DOHH2 (cell line): ENCODE measurements at regions not wholly inside any gene's neighbourhood (a gene's known extent, or its start where the extent isn't known, plus 50 kb on each side); places are given as distances from the start of the nearest gene placed in this dataset.

Source experiments
- H3F3A ChIP-seq: fragments of 200-600 bp; sonication (generic), shearing (Covaris generic); 2 replicates; pipeline ENCODE4 v1.6.0; 2016; ENCODE audit warnings: antibody characterized with exemption, mild to moderate bottlenecking; ENCODE audit not compliant: control insufficient read depth, insufficient read depth
- H3K27ac ChIP-seq: fragments of 200-600 bp; sonication (generic); 2 replicates; pipeline ENCODE4 v1.5.1; 2014; ENCODE audit warnings: low read depth, mild to moderate bottlenecking, low read length, moderate library complexity
- H3K27me3 ChIP-seq: fragments of 200-600 bp; sonication (generic); 2 replicates; pipeline ENCODE4 v1.6.1; 2014; ENCODE audit warnings: mild to moderate bottlenecking, low read length, mixed read lengths; ENCODE audit not compliant: control insufficient read depth
- H3K36me3 ChIP-seq: fragments of 200-600 bp; sonication (generic); 2 replicates; pipeline ENCODE4 v1.6.1; 2014; ENCODE audit warnings: mild to moderate bottlenecking, low read length, moderate library complexity, mixed read lengths; ENCODE audit not compliant: control insufficient read depth
- H3K4me1 ChIP-seq: fragments of 200-600 bp; sonication (generic); 2 replicates; pipeline ENCODE4 v1.6.1; 2014; ENCODE audit warnings: mild to moderate bottlenecking, low read length, mixed read lengths; ENCODE audit not compliant: control insufficient read depth
- H3K4me2 ChIP-seq: fragments of 200-600 bp; sonication (generic); 2 replicates; pipeline ENCODE4 v1.6.0; 2014; ENCODE audit warnings: mild to moderate bottlenecking, low read length, moderate library complexity
- H3K4me3 ChIP-seq: fragments of 200-600 bp; sonication (generic); 2 replicates; pipeline ENCODE4 v1.5.1; 2014; ENCODE audit warnings: mild to moderate bottlenecking, low read length, mixed read lengths
- H3K79me2 ChIP-seq: fragments of 200-600 bp; sonication (generic); 2 replicates; pipeline ENCODE4 v1.6.1; 2014; ENCODE audit warnings: mild to moderate bottlenecking, low read length, mixed read lengths; ENCODE audit not compliant: control insufficient read depth
- H3K9me2 ChIP-seq: fragments of 200-600 bp; sonication (generic); replicated peaks from 2 replicates; pipeline ENCODE4 v1.6.1; 2014; ENCODE audit warnings: mild to moderate bottlenecking, low read length, mixed read lengths; ENCODE audit not compliant: control insufficient read depth
- H3K9me3 ChIP-seq: fragments of 200-600 bp; sonication (generic); 2 replicates; pipeline ENCODE4 v1.6.1; 2014; ENCODE audit warnings: antibody characterized with exemption, low read length, mixed read lengths; ENCODE audit not compliant: control insufficient read depth, insufficient read depth
- H4K20me1 ChIP-seq: fragments of 200-600 bp; sonication (generic); 2 replicates; pipeline ENCODE4 v1.6.0; 2014; ENCODE audit warnings: low read depth, mild to moderate bottlenecking, antibody characterized with exemption, low read length, moderate library complexity; ENCODE audit not compliant: control insufficient read depth, insufficient read depth
- EZH2phosphoT487 ChIP-seq: fragments of 200-600 bp; sonication (generic); IDR thresholded peaks from 2 replicates; pipeline ENCODE4 v1.6.1; 2017; ENCODE audit warnings: borderline replicate concordance, mild to moderate bottlenecking, antibody characterized with exemption, low read length, moderate library complexity, mixed read lengths
- TF ChIP-seq, protein P1 (sequence below): fragments of 200-600 bp; sonication (generic); IDR thresholded peaks from one replicate; pipeline ENCODE4 v1.5.1; 2014; ENCODE audit warnings: antibody characterized with exemption, mild to moderate bottlenecking, low read depth, low read length; ENCODE audit not compliant: poor library complexity, severe bottlenecking

DNA sequence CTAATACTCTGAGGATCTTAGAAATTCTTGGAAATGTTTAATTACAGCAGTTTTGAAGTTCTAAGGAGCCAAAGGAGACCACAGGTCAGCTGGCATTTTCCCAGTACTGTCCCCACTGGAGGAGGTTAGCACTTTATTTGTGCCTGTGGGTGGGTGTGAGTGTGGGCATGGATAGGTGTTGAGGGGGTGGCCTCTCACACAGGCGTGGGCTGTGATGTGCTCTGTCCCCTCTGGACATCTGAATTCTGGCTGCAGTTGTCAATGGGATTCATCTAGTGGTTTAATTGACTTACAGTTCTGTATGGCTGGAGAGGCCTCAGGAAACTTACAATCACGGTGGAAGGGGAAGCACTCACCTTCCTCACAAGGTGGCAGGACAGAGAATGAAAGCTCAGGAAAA, 135.4 kb upstream of the NAMPT start:
- H3K9me2 ChIP-seq, result no peaks in the 10 kb centered on the region
- H3K4me3 ChIP-seq, result no peak overlapping the region
- no peaks in the 10 kb centered on the region for H3F3A ChIP-seq
- TF ChIP-seq EZH2phosphoT487, result no peak
- TF ChIP-seq, protein P1, sequence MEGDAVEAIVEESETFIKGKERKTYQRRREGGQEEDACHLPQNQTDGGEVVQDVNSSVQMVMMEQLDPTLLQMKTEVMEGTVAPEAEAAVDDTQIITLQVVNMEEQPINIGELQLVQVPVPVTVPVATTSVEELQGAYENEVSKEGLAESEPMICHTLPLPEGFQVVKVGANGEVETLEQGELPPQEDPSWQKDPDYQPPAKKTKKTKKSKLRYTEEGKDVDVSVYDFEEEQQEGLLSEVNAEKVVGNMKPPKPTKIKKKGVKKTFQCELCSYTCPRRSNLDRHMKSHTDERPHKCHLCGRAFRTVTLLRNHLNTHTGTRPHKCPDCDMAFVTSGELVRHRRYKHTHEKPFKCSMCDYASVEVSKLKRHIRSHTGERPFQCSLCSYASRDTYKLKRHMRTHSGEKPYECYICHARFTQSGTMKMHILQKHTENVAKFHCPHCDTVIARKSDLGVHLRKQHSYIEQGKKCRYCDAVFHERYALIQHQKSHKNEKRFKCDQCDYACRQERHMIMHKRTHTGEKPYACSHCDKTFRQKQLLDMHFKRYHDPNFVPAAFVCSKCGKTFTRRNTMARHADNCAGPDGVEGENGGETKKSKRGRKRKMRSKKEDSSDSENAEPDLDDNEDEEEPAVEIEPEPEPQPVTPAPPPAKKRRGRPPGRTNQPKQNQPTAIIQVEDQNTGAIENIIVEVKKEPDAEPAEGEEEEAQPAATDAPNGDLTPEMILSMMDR, result no peak
- peaks cover 9% of the 10 kb centered on the region for H3K4me1 ChIP-seq
- H3K27ac ChIP-seq, result no peak overlapping the region
- H3K4me2 ChIP-seq, result no peak overlapping the region
- no peaks in the 10 kb centered on the region for H4K20me1 ChIP-seq
- no peaks in the 10 kb centered on the region for H3K79me2 ChIP-seq
- H3K27me3 ChIP-seq, result peaks cover 15% of the 10 kb centered on the region
- H3K36me3 ChIP-seq, result no peaks in the 10 kb centered on the region
- peaks cover 3% of the 10 kb centered on the region; the same call in 1 of the 2 replicates for H3K9me3 ChIP-seq

DNA sequence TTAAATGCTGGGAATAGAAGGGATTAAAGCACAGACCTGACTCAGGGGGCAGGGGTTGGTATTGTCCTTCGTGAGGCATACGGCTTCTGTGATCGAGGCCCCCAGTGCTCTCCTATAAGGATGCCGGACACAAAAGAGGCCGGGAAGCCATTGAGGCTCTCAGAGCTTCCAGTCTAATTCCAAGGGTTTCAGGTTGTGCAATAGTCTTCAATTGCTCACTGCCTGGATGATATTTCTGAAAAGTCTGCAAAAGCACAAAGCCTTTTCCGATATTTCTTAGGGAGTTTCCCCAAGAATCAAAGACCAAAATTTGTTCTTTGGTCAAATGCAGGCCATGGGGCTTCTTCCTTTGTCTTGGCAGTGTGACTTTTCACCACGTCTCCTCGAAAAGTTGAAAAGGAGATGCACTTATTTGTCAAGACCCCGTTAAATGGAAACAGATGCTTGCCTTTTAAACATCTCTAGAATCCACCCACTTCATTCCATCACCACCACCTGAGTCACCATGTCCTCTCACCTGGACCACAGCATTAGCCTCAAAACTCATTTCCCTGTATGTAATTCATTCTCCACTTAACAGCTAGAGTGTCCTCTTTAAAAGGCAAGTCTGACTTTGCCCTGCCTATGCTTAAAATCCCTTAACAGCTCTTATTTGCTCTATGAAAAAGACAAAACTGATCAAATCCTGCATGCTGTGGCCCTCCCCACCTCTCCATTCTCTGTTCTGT, 134.8 kb upstream of the NAMPT start:
- TF ChIP-seq EZH2phosphoT487, result no peak
- TF ChIP-seq, protein P1, result no peak
- Histone ChIP-seq H3K9me2 (no peaks in the 10 kb centered on the region), H3K4me2 (no peak overlapping the region), H3K79me2 (no peaks in the 10 kb centered on the region), H3K27ac (no peak overlapping the region), H3K4me3 (no peak overlapping the region), H4K20me1 (no peaks in the 10 kb centered on the region), H3K36me3 (no peaks in the 10 kb centered on the region), H3K9me3 (peaks cover 3% of the 10 kb centered on the region; the same call in 1 of the 2 replicates), H3K27me3 (peaks cover 15% of the 10 kb centered on the region), H3K4me1 (peaks cover 3% of the 10 kb centered on the region), H3F3A (no peaks in the 10 kb centered on the region)

DNA sequence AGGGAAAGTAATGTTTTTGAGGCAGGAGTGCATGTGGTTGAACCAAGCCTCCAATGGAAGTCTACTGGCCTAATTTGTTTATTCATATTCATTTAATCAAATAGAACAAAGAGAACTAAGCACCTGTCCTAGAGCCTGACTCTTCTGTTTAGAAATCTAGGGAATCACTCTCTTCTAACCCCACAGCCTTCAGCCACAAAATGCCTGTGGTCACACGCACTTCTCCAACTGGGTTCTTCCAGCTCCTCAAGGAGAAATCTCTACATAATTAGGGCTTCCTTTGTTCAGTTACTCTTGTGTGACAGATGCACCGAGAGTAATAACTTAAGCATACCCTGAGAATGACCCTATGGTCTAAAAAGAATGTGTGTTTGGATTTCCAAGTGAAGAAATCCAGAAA, 133.7 kb upstream of the NAMPT start:
- no peaks in the 10 kb centered on the region for H3K4me1 ChIP-seq
- peaks cover 3% of the 10 kb centered on the region; the same call in 1 of the 2 replicates for H3K9me3 ChIP-seq
- H3K79me2 ChIP-seq, result no peaks in the 10 kb centered on the region
- TF ChIP-seq, protein P1, result no peak
- no peak for TF ChIP-seq EZH2phosphoT487
- no peaks in the 10 kb centered on the region for H3K9me2 ChIP-seq
- no peaks in the 10 kb centered on the region for H3K36me3 ChIP-seq
- no peaks in the 10 kb centered on the region for H4K20me1 ChIP-seq
- H3K27me3 ChIP-seq, result peaks cover 19% of the 10 kb centered on the region
- H3K27ac ChIP-seq, result no peak overlapping the region
- H3K4me3 ChIP-seq, result no peak overlapping the region
- H3F3A ChIP-seq, result no peaks in the 10 kb centered on the region
- H3K4me2 ChIP-seq, result no peak overlapping the region
